Smooth muscle cell (in vitro differentiated cells): ENCODE measurements at regions not wholly inside any gene's neighbourhood (a gene's known extent, or its start where the extent isn't known, plus 50 kb on each side); places are given as distances from the start of the nearest gene placed in this dataset.

Experiments used
- DNase-seq: peaks from one replicate; lab custom pipeline; 2025; ENCODE audit not compliant: unreplicated experiment; lab: John Stamatoyannopoulos, UW
- H2AFZ ChIP-seq: fragments of 200-600 bp; sonication (generic); 2 replicates; pipeline ENCODE4 v1.6.0; 2016; ENCODE audit warnings: antibody characterized with exemption, low read depth, mild to moderate bottlenecking
- H3F3A ChIP-seq: fragments of 200-600 bp; sonication (generic); 2 replicates; pipeline ENCODE4 v1.6.0; 2017; ENCODE audit warnings: antibody characterized with exemption, low read depth
- H3K27ac ChIP-seq: fragments of 200-600 bp; sonication (generic); 2 replicates; pipeline ENCODE4 v1.5.1; 2016; ENCODE audit warnings: low read depth, mild to moderate bottlenecking
- H3K27me3 ChIP-seq: fragments of 200-600 bp; sonication (generic); 2 replicates; pipeline ENCODE4 v1.6.1; 2016; ENCODE audit warnings: low read depth, mild to moderate bottlenecking
- H3K36me3 ChIP-seq: fragments of 200-600 bp; sonication (generic); 2 replicates; pipeline ENCODE4 v1.5.1; 2016; ENCODE audit warnings: low read depth
- H3K4me1 ChIP-seq: fragments of 200-600 bp; sonication (generic); 2 replicates; pipeline ENCODE4 v1.5.1; 2016; ENCODE audit warnings: low read depth
- H3K4me2 ChIP-seq: fragments of 200-600 bp; sonication (generic); 2 replicates; pipeline ENCODE4 v1.6.0; 2016; ENCODE audit warnings: mild to moderate bottlenecking
- H3K4me3 ChIP-seq: fragments of 200-600 bp; sonication (generic); 2 replicates; pipeline ENCODE4 v1.5.1; 2016; ENCODE audit warnings: mild to moderate bottlenecking
- H3K79me2 ChIP-seq: fragments of 200-600 bp; sonication (generic); 2 replicates; pipeline ENCODE4 v1.6.0; 2016; ENCODE audit warnings: low read depth, mild to moderate bottlenecking
- H3K9ac ChIP-seq: fragments of 200-600 bp; sonication (generic); 2 replicates; pipeline ENCODE4 v1.6.0; 2016; ENCODE audit warnings: low read depth
- H3K9me3 ChIP-seq: fragments of 200-600 bp; sonication (generic); replicated peaks from 2 replicates; pipeline ENCODE4 v1.5.1; 2016; ENCODE audit warnings: low read depth
- H4K20me1 ChIP-seq: fragments of 200-600 bp; sonication (generic); 2 replicates; pipeline ENCODE4 v1.6.0; 2016; ENCODE audit warnings: low read depth
- CTCF ChIP-seq: fragments of 200-600 bp; sonication (generic); IDR thresholded peaks from 2 replicates; pipeline ENCODE4 v1.5.1; 2017; ENCODE audit warnings: borderline replicate concordance, mild to moderate bottlenecking, antibody characterized with exemption; ENCODE audit not compliant: insufficient read depth, poor library complexity, severe bottlenecking
- WGBS: methylation state at CpG from one replicate; pipeline ENCODE4 v1.1.7; 2016; ENCODE audit warnings: low lambda C conversion rate; 5-methylcytosine and 5-hydroxymethylcytosine counted together

GRCh38 chr4:108527723-108528122, 92.7 kb upstream of the RPL34 start:
- H3K9ac ChIP-seq, result no peak overlapping the region
- TF ChIP-seq CTCF, result no peak
- H3F3A ChIP-seq, result no peaks in the 10 kb centered on the region
- H4K20me1 ChIP-seq, result no peaks in the 10 kb centered on the region
- H3K4me2 ChIP-seq, result no peak overlapping the region
- no peak overlapping the region for H3K4me3 ChIP-seq
- no peaks in the 10 kb centered on the region for H3K4me1 ChIP-seq
- DNase-seq, result no peak
- H2AFZ ChIP-seq, result no peak overlapping the region
- H3K36me3 ChIP-seq, result no peaks in the 10 kb centered on the region
- no peaks in the 10 kb centered on the region for H3K27me3 ChIP-seq
- no peak overlapping the region for H3K27ac ChIP-seq
- no peaks in the 10 kb centered on the region for H3K9me3 ChIP-seq
- 92% methylated on average over 2 of the region's 2 CpGs for WGBS
- H3K79me2 ChIP-seq, result no peaks in the 10 kb centered on the region

DNA sequence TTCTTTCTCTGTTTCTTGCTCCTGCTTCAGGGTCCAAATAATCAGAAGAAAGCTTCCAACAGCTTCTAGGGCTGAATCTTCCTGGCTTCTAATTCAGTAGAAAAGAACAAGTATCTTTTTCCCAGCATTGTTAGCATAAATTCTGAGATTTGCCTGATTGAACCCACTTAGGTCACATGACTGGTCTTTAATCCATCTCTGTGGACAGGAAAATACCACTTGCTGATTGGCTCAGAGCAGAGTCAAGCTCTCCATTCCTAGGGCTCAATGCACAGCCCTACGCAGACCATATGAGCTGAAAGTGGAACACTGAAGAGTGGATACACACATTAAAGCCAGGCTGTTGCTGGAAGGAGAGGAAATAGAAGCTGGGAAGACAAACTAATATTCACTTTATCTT, 99.6 kb upstream of the RPL34 start:
- 100% methylated on average over 1 of the region's 1 CpG for WGBS
- H3F3A ChIP-seq, result no peaks in the 10 kb centered on the region
- no peak overlapping the region for H3K9ac ChIP-seq

DNA sequence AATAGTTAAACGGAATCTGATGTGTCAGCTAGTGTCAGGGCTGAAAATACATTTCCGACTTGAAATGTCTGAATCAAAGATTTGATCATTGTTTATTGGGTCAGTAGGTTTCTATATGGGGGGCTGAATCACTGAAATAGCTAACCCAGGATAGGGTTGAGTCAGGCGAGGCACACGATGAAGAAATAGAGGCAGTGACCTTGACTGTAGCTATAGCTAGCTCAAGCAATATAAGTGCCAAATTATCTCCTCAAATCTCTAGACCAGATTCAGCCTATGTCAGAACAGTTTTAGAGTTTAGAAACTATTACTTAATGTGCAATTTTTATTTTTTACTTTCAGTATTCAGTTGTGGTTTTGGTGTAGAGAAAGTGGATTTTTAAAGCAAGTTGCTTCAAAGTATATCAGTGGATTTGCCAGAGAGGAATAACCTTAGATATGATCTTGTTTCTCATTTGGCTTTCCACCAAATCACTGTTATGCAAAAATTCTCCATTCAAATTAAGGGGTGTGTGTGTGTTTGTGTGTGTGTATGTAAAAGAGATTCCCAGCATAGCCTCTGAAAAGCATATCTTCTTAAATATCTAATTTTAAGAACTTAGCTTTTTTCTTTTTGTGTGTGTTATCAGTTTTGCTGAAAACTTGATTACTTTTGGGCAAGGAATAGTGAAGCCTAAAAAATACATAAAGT, 100.3 kb upstream of the RPL34 start:
- H3K27me3 ChIP-seq, result no peaks in the 10 kb centered on the region
- no peak overlapping the region for H2AFZ ChIP-seq
- no peak overlapping the region for H3K4me3 ChIP-seq
- no peak for TF ChIP-seq CTCF
- H3K4me2 ChIP-seq, result no peak overlapping the region
- WGBS, result 74% methylated on average over 4 of the region's 4 CpGs
- H3K4me1 ChIP-seq, result no peaks in the 10 kb centered on the region
- no peaks in the 10 kb centered on the region for H3F3A ChIP-seq
- H3K79me2 ChIP-seq, result no peaks in the 10 kb centered on the region
- no peaks in the 10 kb centered on the region for H3K36me3 ChIP-seq
- no peak for DNase-seq
- no peaks in the 10 kb centered on the region for H4K20me1 ChIP-seq
- H3K27ac ChIP-seq, result no peak overlapping the region
- H3K9ac ChIP-seq, result no peak overlapping the region
- no peaks in the 10 kb centered on the region for H3K9me3 ChIP-seq

More for the DNA sequence above, 99.6 kb upstream of the RPL34 start:
- H3K36me3 ChIP-seq, result no peaks in the 10 kb centered on the region
- H3K4me3 ChIP-seq, result no peak overlapping the region
- no peaks in the 10 kb centered on the region for H3K4me1 ChIP-seq
- no peaks in the 10 kb centered on the region for H3K79me2 ChIP-seq
- no peaks in the 10 kb centered on the region for H3K9me3 ChIP-seq
- no peak overlapping the region for H2AFZ ChIP-seq
- H3K4me2 ChIP-seq, result no peak overlapping the region
- no peak overlapping the region for H3K27ac ChIP-seq
- no peak for DNase-seq
- H4K20me1 ChIP-seq, result no peaks in the 10 kb centered on the region
- H3K27me3 ChIP-seq, result no peaks in the 10 kb centered on the region
- no peak for TF ChIP-seq CTCF

- Histone ChIP-seq H4K20me1 (no peaks in the 10 kb centered on the region), H3K4me1 (no peaks in the 10 kb centered on the region), H3K9ac (no peak overlapping the region), H3K36me3 (no peaks in the 10 kb centered on the region), H3K27ac (no peak overlapping the region), H3K9me3 (no peaks in the 10 kb centered on the region), H3K4me2 (no peak overlapping the region), H3F3A (no peaks in the 10 kb centered on the region), H3K4me3 (no peak overlapping the region), H2AFZ (no peak overlapping the region), H3K79me2 (no peaks in the 10 kb centered on the region), H3K27me3 (no peaks in the 10 kb centered on the region)
- no peak for DNase-seq
- no peak for TF ChIP-seq CTCF
Observed at GRCh38 chr4:108519208-108519833, 101.1 kb upstream of the RPL34 start.
